ENCODE measurements at regions not wholly inside any gene's neighbourhood (a gene's known extent, or its start where the extent isn't known, plus 50 kb on each side); places are given as distances from the start of the nearest gene placed in this dataset.

GRCh38 chr10:33813415-33813814 lies 478.9 kb upstream of the NRP1 start:
- DNase-seq (ENCODE audit: low read depth), result no peak

GRCh38 chr10:33812586-33812985 lies 478.1 kb upstream of the NRP1 start:
- no peak for DNase-seq (ENCODE audit: low read depth)

GRCh38 chr10:33810986-33811385 lies 476.5 kb upstream of the NRP1 start:
- no peak for DNase-seq (ENCODE audit: low read depth)

- no peak for DNase-seq (ENCODE audit: low read depth)
Measured at GRCh38 chr10:33809732-33810131, 475.3 kb upstream of the NRP1 start.

DNA sequence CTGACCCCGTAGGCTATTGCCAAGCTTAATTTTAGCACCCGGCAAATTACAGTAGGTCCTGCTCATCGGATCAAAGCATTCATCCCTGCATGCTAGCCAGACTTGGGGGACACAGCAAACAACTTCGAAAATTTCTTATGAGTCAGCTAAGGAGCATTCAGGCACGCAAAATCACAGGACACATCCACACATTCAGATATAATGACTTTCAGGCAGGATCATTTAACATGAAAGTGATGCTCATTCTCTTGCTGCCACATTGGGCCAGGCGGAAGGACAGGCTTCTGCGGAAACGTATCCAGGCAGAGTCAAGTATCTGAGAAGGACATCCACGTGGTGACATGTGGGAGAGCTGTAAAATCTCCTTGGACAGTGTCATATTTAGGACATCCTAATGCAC lies 474.0 kb upstream of the NRP1 start:
- peak; percentile 18 for DNase-seq (ENCODE audit: low read depth)

DNA sequence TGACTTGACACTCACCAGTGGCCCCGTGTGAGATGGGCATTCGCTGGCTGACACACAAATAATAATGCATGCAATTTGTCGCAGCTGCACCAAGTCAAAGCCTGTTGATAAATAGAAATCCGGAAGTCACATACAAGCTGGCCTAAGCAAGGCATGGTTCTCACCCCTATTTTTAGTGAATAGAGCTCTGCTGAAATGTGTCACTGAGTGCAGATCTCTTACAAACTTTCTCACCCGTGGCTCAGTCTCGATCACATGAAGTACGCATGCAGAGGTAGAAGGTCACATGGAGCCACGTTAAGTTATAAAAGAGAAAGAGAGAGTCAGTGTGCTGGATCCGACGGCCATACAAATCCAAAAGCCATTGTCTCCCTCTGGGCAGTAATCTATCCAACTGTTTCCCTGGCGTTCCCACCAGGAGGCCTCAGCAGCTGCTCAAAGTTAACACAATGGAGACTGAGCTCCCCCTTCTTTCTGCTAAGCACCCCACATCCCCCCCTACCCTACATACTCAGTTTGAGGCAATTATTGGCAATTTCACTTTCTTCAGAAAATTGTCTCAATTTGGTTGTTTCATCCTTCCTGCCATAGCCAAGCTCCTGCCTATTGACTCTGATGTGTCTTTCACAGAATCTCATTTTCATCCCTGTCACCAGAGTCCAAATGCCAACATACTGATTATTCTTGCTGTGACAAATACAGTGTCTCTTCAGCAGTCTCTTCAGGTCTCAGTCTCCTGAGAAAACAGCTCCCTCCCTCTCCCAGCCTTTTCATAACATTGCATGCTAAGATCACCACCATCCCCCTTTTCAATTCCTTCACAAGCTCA lies 473.3 kb upstream of the NRP1 start:
- no peak for DNase-seq (ENCODE audit: low read depth)

DNA sequence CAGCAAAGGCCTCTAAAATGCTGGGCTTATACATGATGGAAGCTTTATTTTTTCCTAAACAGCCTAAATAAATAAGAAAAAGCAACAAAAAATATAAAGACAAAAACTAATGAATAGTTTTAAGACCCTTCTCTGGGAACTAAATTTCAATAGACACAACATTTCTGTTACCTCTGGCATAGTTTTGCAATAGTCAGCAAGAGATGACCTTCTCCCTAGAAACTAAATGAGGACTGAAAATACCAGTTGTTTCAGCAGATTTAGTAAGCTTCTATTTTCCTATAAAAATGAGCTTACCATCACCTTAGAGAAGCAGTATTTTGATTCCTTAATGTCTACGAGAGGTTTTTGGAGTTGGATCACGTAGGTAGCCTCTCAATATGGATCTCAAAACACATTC lies 471.4 kb upstream of the NRP1 start:
- no peak for DNase-seq (ENCODE audit: low read depth)

GRCh38 chr10:33804584-33804983 lies 470.1 kb upstream of the NRP1 start:
- DNase-seq (ENCODE audit: low read depth), result no peak

- peak; percentile 51 for DNase-seq (ENCODE audit: low read depth)
Measured at GRCh38 chr10:33803248-33803647, 468.8 kb upstream of the NRP1 start.

DNA sequence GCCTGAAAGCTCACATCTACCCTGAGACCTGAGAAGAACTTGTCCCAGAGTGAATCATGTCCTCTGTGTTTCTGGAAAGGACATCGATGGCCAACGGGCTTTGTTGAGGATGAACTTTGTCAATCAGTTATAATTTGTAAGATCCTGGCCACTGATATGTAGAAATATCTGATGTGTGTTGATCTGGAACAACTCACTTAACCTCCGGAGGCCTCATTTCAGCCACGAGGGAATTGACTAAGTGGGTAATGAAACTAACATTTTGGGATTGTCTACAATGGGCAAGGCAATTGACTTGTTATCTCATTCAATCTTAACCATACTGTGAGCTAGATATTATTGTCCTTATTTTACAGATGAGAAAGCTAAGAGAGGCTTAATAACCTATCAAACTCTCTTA lies 468.1 kb upstream of the NRP1 start:
- DNase-seq (ENCODE audit: low read depth), result no peak

GRCh38 chr10:33801705-33802104 lies 467.2 kb upstream of the NRP1 start:
- DNase-seq (ENCODE audit: low read depth), result peak; percentile 46

DNA sequence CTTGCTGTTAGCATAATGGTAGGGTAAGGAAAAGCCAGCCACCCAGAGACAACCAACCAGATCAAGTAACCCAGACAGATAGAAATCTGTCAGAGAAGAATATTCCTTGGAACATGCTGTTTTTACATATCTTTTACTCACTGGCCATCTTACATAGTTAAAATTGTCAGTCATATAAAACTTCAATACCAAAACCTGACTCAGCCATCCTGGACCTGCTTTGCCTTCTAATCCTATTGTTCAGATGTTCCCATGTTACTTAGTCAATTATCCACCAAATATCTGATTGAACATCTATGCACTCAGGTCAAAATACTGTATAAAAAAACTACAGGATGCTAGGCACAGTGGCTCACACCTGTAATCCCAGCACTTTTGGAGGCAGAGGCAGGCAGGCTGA lies 466.5 kb upstream of the NRP1 start:
- DNase-seq (ENCODE audit: low read depth), result peak; percentile 5

- DNase-seq (ENCODE audit: low read depth), result no peak
Measured at GRCh38 chr10:33800545-33800944, 466.1 kb upstream of the NRP1 start.

GRCh38 chr10:33799944-33800323 lies 465.5 kb upstream of the NRP1 start:
- DNase-seq (ENCODE audit: low read depth), result no peak

DNA sequence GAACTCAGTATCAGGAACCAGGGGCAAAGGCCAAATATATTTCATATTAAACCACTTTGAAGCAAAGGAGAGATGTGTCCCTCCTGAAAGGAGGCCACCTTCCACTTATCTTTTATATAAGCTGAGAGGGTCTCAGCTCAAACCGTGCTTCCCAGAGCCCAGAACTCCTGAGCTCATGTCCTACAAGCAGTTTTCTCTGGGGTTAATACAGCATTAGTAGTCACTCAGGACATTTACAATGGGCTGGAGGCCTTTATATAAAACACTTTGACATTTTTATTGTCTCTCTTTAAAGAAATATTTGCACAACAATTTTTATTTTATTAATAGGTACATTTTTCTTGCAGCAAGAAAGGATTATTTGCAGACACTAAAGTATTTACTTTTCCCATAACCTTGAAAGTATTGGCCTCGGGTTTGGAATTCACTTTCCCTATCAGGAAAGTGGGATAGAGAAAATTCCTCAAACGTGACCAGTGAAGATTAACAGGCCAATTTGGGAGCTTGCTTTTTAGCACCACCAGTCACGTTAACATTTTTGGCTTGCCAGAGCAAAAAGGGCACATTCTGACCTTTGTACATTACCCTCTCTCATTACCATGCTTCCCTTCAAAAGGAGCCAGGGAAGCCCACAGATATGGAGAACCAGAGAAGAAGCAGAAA lies 464.9 kb upstream of the NRP1 start:
- DNase-seq (ENCODE audit: low read depth), result no peak

- DNase-seq (ENCODE audit: low read depth), result no peak
Measured at GRCh38 chr10:33798754-33799153, 464.3 kb upstream of the NRP1 start.

DNA sequence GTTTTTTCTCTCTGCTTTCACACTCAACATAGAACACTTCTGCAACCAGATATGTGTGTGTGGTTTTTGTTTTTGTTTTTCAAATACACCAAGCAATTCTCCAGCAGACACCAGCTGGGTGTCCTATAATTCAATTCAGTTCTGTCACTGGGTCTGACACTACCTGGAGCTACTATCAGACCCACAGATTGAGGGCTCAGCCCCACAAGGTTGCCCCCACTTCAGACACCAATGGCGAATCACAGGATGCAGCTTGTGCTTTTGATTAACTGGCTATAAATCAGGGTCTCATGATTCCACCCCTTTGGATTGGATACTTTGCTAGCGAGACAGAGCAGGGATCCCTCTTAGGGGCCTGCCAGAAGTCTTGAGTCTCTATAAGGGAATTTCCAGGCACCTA lies 462.2 kb upstream of the NRP1 start:
- no peak for DNase-seq (ENCODE audit: low read depth)

GRCh38 chr10:33795529-33795928 lies 461.1 kb upstream of the NRP1 start:
- no peak for DNase-seq (ENCODE audit: low read depth)

DNA sequence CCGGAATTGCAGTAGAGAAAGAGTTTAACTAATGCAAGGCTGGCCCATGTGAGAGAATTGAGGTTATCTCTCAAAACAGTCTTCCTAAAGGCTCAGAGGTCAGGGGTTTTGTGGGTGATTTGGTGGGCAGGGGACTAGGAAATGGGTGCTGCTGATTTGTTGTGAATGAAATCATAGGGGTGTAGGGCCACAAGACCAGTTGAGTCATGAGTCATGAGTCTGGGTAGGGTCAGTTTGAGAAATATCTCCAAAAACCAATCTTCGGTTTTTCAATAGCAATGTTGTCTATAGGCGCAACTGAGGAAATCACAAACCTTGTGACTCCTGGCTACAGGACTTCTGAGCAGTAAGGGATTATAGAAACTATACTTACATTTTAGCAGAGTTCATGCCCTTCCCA lies 460.0 kb upstream of the NRP1 start:
- no peak for DNase-seq (ENCODE audit: low read depth)

DNA sequence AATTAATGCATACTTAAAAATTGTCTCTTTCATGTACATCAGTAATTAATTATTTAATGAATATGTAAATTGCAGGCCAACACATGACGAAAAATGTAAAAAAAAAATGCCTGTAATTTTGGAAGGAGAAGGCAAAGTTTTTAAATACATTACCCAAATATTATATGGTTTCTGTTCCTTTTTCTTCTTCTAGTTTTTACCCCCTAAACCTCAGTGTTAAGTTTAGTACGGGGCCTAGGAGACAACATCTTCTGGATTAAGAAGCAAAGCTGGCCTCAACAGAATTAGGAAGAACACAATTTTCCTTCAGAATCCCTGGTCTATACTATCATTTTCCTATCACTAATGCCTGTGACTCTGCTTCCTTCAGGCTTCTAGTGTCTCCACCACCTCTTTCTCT lies 459.3 kb upstream of the NRP1 start:
- no peak for DNase-seq (ENCODE audit: low read depth)

- no peak for DNase-seq (ENCODE audit: low read depth)
Measured at GRCh38 chr10:33791272-33791660, 456.8 kb upstream of the NRP1 start.

DNA sequence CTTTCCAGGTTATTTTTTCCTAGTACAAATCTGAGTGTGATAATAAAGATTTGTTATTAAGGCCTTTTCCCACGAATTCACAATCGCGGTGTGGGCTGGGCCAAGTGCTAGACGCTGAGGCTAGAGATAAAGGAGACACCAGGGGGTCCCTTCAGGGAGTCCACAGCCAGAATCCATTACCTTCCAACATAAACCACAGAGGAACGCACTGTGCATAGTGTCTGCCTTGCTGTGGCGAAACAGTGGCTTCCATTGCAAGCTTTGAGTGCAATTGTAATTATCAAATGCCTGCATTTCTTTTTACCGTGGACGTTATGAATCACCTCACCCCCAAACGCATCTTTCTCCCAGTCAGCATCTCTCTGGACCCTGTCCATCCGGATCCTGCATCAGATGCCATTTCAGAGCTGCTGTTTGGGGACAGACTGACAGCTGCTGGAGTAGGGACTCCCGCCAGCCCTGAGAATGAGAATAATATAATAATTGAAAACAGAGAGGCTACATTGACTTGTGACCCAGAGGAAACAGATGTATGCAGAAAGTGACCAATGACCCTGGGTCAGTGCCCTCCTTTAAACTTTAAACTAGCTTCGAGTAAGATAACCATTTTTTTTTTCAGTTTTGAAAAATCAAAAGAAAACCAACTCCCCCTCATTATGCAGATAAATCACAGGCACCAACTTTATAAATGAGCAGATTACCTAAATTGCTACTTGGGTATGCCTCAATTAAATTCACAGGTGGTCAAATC lies 456.2 kb upstream of the NRP1 start:
- peak; percentile 9 for DNase-seq (ENCODE audit: low read depth)

DNA sequence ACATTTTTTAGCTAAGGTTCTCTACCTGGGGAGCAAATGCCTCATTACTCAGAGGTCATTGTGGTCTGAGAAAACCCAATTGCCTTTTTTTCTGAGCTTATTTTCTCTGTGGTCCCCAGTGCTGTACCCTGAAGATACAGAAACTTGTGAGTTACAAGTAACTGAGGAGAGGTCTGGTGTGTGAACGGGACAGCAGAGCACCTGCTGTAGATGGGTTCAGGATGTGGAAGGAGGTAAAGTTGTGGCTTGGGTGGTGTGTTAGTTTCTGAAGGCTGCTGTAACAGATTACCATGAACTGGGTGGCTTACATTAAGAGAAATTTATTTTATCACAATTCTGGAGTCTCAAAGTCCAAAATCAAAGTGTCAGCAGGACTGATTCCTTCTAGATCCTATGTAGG lies 449.1 kb upstream of the NRP1 start:
- DNase-seq (ENCODE audit: low read depth), result no peak
